NCI-H69 (cell line): ENCODE measurements at regions not wholly inside any gene's neighbourhood (a gene's known extent, or its start where the extent isn't known, plus 50 kb on each side); places are given as distances from the start of the nearest gene placed in this dataset.
A peak's percentile ranks its signal among the peaks of the same experiment; 100 is the strongest.

Source experiments
- DNase-seq: peaks from one replicate; lab custom pipeline; 2025; lab: John Stamatoyannopoulos, UW

GRCh38 chr7:30212701-30213111, 71.7 kb upstream of the ZNRF2 start:
- DNase-seq, result no peak

- DNase-seq, result no peak
Observed at GRCh38 chr7:30213637-30214036, 70.8 kb upstream of the ZNRF2 start.

- no peak for DNase-seq
Observed at GRCh38 chr7:30214651-30215137, 69.7 kb upstream of the ZNRF2 start.

- no peak for DNase-seq
Observed at GRCh38 chr7:30221764-30222163, 62.6 kb upstream of the ZNRF2 start.

GRCh38 chr7:30222515-30223215, 61.7 kb upstream of the ZNRF2 start:
- peak; percentile 37 for DNase-seq

GRCh38 chr7:30223896-30224295, 60.5 kb upstream of the ZNRF2 start:
- DNase-seq, result no peak

- DNase-seq, result peak; percentile 24
Observed at GRCh38 chr7:30224511-30225062, 59.8 kb upstream of the ZNRF2 start.

- peak; percentile 94 for DNase-seq
Observed at GRCh38 chr7:30225863-30226613, 58.4 kb upstream of the ZNRF2 start.

GRCh38 chr7:30226614-30227268, 57.7 kb upstream of the ZNRF2 start:
- peak; percentile 89 for DNase-seq

GRCh38 chr7:30231271-30231670, 53.1 kb upstream of the ZNRF2 start:
- no peak for DNase-seq

GRCh38 chr7:30232391-30232790, 52.0 kb upstream of the ZNRF2 start:
- DNase-seq, result no peak
